ENCODE measurements at regions not wholly inside any gene's neighbourhood (a gene's known extent, or its start where the extent isn't known, plus 50 kb on each side); places are given as distances from the start of the nearest gene placed in this dataset.

DNA sequence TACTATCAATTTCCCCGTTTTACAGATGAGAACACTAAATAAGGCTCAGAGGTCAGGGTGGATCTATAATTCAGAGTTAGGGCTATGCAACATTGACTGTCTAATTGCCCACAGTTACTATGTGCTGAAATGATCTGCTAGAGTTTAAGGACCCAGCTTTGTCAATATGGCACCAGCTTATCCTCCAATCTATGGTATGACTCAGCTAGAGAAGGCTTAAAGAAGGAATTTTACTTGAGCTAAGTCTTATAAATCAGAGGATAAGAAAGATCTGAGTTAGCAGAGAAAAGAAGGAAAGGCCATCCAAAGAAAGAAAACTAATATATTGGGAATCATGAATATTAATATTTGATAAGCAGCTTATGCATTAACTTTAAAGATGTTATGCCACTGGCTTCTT lies 78.1 kb downstream of the ASB9 start:
- peak; percentile 79 for FAIRE-seq
- TF ChIP-seq, protein P1, sequence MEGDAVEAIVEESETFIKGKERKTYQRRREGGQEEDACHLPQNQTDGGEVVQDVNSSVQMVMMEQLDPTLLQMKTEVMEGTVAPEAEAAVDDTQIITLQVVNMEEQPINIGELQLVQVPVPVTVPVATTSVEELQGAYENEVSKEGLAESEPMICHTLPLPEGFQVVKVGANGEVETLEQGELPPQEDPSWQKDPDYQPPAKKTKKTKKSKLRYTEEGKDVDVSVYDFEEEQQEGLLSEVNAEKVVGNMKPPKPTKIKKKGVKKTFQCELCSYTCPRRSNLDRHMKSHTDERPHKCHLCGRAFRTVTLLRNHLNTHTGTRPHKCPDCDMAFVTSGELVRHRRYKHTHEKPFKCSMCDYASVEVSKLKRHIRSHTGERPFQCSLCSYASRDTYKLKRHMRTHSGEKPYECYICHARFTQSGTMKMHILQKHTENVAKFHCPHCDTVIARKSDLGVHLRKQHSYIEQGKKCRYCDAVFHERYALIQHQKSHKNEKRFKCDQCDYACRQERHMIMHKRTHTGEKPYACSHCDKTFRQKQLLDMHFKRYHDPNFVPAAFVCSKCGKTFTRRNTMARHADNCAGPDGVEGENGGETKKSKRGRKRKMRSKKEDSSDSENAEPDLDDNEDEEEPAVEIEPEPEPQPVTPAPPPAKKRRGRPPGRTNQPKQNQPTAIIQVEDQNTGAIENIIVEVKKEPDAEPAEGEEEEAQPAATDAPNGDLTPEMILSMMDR (IDR thresholded peaks at IDR 0.05; ENCODE audit: insufficient read depth, missing control alignments) = no peak
- DNase-seq (ENCODE audit: insufficient read length, low spot score) = no peak

- DNase-seq (ENCODE audit: insufficient read length, low spot score) (no peak), FAIRE-seq (no peak)
- TF ChIP-seq, protein P1 (IDR thresholded peaks at IDR 0.05; ENCODE audit: insufficient read depth, missing control alignments) = no peak
Observed at GRCh38 chrX:15188039-15188438, 81.8 kb downstream of the ASB9 start.

DNA sequence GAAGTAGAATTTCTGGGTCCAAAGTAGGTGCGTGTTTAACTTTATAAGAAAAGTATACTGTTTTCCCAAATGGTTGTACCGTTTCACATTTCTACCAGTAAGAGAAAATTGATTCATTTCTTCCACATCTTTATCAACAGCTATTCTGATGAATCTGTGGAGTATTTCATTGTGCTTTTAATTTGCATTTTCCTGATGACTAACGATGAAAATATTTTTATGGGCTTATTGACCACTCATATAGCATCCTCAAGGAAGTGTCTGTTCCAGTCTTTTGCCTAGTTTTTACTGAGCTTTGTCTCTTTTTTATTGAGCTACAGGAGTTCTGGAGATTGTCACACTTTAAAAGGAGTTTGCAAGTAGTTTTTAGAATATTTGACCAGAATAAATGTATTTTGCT lies 92.6 kb downstream of the ASB9 start:
- TF ChIP-seq, protein P1 (IDR thresholded peaks at IDR 0.05; ENCODE audit: insufficient read depth, missing control alignments) = no peak
- FAIRE-seq = no peak
- no peak for DNase-seq (ENCODE audit: insufficient read length, low spot score)

- DNase-seq (ENCODE audit: insufficient read length, low spot score) (no peak), FAIRE-seq (no peak)
- TF ChIP-seq, protein P1 (IDR thresholded peaks at IDR 0.05; ENCODE audit: insufficient read depth, missing control alignments) = no peak
Observed at GRCh38 chrX:15173411-15173810, 96.5 kb downstream of the ASB9 start.

DNA sequence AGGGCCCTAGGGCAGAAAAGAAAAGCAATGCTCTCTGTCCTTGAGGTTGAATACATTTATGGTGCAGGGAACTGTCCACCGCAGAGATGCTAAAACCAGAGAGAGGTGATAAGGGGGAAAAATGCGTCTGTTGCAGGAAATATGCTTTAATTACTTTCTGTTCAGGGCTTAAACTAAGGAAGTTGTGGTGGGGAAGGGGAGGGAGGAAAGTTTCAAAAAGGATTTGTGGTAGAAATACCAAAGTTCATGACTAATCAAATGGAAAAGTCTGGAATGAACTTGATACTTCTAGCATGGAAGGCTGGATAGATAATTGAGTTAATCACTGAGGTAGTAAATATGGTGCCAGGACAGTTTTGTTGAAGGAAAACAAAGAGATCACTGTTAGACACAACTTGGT lies 99.0 kb downstream of the ASB9 start:
- DNase-seq (ENCODE audit: insufficient read length, low spot score) (no peak), FAIRE-seq (no peak)
- TF ChIP-seq, protein P1 (IDR thresholded peaks at IDR 0.05; ENCODE audit: insufficient read depth, missing control alignments) = no peak

DNA sequence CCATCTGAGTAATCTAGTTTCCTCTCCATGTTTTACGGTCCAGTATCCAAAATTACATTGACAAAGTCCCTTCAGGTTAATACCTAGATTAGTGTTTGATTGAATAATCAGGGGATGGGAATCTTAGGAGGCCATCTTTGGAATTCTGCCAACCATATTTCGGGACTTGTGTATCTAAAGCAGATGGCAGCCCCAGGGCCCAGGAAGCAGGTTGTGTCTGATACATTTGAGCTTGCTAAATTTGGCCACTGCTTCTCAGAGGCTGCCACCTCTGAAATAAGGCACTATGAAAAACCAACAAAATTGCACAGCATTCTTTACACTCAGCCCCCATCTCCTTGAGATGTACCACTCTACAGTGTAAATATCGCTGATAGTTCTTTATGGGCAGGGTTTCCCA lies 102.1 kb downstream of the ASB9 start:
- TF ChIP-seq, protein P1 (IDR thresholded peaks at IDR 0.05; ENCODE audit: insufficient read depth, missing control alignments) = no peak
- DNase-seq (ENCODE audit: insufficient read length, low spot score) (no peak), FAIRE-seq (no peak)

- FAIRE-seq (no peak), DNase-seq (ENCODE audit: insufficient read length, low spot score) (no peak)
- TF ChIP-seq, protein P1 (IDR thresholded peaks at IDR 0.05; ENCODE audit: insufficient read depth, missing control alignments) = no peak
Observed at GRCh38 chrX:15165832-15166231, 104.1 kb downstream of the ASB9 start.
